Kasumi-1 (cell line): ENCODE measurements at regions not wholly inside any gene's neighbourhood (a gene's known extent, or its start where the extent isn't known, plus 50 kb on each side); places are given as distances from the start of the nearest gene placed in this dataset.

Experiments used
- DNase-seq, 2 experiments: peaks; one replicate each; lab custom pipeline; 2025; lab: John Stamatoyannopoulos, UW

DNA sequence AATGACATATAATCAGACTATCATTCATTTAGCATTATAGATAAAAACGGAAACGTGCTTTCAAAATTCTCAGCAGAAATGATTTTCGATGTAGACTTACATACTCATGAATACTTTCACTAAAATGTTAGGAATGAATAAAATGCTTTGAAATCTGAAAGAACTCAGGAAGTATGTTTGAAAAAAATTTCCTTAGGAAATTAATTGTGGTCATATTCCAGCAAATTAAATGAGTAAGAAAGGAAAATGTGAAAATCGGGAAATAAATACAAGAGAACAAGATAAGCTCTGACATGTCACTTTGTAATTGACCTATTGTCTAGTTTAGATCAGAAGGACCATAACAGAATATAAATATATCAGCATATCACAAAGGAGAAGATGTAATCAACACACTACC, 981.0 kb upstream of the CDH2 start:
- DNase-seq: no peak

- no peak for DNase-seq
Observed at GRCh38 chr18:29157057-29157780, 980.3 kb upstream of the CDH2 start.

- DNase-seq: no peak
Observed at GRCh38 chr18:29156531-29156930, 979.6 kb upstream of the CDH2 start.

DNA sequence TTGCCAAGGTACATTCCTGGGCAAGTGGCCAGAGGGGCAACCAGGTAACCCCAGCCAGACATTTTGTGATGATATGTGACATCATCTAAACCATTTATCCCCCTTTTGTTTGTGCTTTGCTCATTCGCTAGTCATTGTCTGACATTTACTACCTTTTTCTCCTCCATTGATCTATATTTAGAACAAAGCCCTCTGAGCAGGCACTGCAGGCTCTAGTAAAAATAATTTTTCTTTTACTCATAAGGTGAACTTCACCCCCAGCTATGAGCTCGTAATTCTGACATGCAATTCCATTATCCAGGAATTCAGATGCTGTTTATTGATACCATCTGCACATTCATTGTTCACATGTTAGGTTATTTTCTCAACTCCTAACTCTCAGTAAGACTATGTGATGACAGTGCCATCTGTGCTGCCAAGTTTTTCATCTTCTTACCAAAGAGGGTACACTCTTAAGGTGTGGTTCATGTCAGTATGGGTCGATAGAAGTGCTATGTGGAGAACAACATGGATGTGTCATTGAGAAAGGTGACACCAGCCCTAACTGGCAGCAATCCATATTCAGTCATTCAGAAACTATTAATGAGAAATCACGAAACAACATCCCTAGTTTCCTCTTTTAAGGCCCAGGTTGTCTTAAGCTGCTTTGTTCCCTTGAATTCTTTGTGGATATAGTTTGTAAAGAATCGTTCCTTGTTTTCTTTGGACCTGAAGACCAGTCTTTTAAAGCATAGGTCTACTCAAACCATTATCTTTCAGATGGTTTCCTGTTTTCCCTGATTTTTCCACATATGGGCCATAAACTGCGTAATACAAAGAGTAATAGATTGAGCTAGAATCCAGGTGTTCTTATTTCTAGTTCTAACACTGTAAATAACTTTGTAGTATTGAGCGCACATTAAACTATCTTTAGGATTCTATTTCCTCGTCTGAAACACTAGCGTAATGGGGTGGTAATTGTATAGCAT, 978.1 kb upstream of the CDH2 start:
- no peak for DNase-seq

- no peak for DNase-seq
Observed at GRCh38 chr18:29154196-29154757, 977.3 kb upstream of the CDH2 start.

DNA sequence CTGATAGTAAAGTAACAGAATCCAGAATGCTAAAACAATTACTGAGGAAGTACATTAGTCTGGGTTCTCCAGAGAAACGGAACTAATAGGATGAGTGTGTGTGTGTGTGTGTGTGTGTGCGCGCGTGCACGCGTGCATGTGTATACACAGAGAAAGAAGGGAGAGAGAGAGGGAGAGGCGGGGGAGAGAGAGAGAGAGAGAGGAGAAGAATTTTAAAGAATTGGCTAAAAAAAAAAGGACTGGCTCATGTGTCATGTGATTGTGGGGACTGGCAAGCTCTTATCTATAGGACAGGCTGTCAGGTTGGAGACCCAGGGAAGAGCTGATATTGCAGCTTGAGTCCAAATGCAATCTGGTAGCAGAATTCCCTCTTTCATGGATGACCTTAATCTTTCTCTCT, 976.2 kb upstream of the CDH2 start:
- DNase-seq: no peak

DNA sequence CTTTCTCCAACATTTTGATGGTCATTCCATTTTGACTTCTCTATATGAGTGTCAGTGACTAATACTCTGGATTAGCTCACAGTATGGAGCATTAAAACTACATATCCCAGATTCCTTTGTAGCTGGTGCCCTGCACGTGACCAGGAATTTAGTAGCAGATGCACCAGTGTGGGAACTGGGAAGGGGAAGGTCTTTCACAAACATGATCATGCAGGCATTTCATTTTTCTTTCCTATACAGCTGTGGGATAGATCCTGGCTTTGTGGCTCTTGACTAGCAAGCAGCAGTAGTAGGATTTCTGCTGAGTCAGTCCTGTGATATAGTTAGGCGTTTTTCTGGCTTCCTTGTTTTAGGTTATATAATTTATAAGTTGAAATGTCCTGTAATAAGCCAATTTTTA, 971.0 kb upstream of the CDH2 start:
- DNase-seq: peak in 1 of 2 experiments; percentile 6

- peak in 1 of 2 experiments; percentile 2 for DNase-seq
Observed at GRCh38 chr18:29146068-29146467, 969.1 kb upstream of the CDH2 start.

- DNase-seq: no peak
Observed at GRCh38 chr18:29140590-29140989, 963.7 kb upstream of the CDH2 start.

GRCh38 chr18:29137773-29138495, 961.0 kb upstream of the CDH2 start:
- DNase-seq: no peak

- DNase-seq: no peak
Observed at GRCh38 chr18:29123706-29124530, 947.0 kb upstream of the CDH2 start.

DNA sequence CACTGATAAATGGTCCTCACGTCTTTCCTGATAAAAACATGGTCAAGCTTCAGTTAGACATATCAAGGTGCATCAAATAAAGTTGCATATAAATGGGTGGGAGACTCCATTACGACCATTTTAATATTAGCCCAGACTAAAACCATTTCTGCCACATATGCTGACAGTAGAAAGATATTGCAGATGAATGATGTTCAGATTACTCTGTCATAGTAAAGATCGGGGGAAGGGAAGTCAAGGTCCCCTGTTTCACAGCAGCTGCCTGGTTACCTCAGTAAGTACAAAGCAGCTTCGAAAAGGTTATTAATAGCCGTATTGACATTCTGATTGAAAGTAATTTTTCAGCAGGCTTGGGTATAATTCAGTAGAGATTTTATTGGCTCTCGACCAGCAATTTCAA, 927.7 kb upstream of the CDH2 start:
- DNase-seq: no peak

DNA sequence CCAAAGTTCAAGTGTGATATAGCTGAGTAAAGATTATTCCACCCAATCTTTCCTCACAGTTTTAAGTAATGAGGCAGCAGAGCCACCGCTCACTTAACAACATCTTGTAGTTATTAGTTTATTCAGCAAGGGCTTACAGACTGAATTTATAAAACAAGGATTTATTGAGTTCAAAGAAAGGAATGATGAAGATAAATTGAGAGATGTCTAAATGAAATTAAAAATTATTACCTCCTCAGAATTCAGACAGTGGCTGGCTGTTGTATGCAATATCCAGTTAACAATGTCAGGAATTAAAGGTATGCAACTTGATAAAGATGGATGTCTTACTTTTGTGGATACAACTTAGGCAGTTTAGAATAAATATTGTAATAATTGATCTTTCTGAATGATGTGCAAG, 927.3 kb upstream of the CDH2 start:
- no peak for DNase-seq

GRCh38 chr18:29096079-29096770, 919.3 kb upstream of the CDH2 start:
- peak; percentile 78 to 89 for DNase-seq

GRCh38 chr18:29087616-29088246, 910.8 kb upstream of the CDH2 start:
- no peak for DNase-seq

GRCh38 chr18:29084120-29084519, 907.2 kb upstream of the CDH2 start:
- no peak for DNase-seq

- no peak for DNase-seq
Observed at GRCh38 chr18:29083545-29083944, 906.6 kb upstream of the CDH2 start.

DNA sequence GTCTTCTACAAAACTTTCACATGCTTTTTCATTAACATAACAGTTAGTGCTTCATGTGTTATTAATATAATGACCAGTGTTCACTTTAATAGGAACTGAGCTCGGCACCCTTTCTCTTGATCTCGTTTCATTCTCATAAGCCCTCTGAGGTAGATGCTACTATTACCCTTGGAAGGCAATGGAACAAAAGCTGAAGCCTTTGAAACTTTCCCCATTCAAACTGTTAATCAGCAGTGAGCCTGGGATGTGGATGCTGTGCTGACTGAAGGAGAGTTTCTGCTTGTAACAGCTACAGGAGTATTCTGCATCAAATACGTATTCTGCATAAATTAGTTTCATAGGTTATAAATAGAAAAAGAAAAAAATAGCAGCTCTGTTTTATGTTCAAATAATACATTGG, 904.0 kb upstream of the CDH2 start:
- DNase-seq: no peak

- no peak for DNase-seq
Observed at GRCh38 chr18:29078273-29078672, 901.3 kb upstream of the CDH2 start.

DNA sequence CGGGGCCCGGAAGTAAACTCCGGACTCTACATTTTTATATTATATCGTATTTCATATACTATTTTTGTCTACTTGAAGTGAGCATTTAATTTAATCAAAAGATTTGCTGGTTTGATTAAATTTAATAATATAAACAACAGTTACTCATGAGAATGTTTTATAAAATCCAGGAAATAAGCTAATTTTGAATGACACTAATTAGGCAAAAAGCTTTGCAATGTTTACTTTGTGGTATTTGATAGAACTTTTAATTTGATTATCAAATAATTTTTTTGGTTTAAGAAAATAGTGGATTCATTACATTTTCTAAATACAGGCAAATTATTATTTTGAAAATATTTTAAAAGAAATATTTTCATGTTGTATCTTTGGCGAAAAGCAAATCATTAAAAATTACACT, 900.4 kb upstream of the CDH2 start:
- DNase-seq: no peak
